ENCODE measurements at regions not wholly inside any gene's neighbourhood (a gene's known extent, or its start where the extent isn't known, plus 50 kb on each side); places are given as distances from the start of the nearest gene placed in this dataset.

DNA sequence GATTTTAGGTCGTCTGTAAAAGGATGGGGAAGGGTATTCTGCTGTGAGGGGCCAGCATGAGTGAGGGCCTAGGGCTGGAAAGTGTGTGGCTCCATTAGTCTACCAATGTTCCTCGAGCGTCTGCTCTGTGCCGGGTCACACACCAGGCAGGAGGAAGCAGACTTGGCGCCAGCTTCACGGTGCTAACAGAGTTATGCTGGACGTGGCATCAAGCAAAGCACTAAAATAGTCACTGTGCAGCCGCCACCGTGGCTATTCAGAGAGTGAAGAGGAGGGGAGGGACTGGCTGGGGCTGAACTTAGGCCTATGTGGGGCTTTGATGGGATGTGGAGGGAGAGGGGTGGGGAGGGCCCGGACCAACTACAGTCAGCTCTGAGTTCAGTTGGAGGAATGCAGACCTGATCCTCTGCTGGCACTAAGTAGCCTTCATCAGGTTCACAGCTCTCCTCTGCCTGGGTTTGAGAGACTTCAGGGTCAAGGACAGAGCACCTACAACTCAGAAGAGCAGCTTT lies 83.9 kb upstream of the MSX1 start:
- TF ChIP-seq POLR2AphosphoS5 (IDR thresholded peaks at IDR 0.05): no peak
- TF ChIP-seq, protein P1, sequence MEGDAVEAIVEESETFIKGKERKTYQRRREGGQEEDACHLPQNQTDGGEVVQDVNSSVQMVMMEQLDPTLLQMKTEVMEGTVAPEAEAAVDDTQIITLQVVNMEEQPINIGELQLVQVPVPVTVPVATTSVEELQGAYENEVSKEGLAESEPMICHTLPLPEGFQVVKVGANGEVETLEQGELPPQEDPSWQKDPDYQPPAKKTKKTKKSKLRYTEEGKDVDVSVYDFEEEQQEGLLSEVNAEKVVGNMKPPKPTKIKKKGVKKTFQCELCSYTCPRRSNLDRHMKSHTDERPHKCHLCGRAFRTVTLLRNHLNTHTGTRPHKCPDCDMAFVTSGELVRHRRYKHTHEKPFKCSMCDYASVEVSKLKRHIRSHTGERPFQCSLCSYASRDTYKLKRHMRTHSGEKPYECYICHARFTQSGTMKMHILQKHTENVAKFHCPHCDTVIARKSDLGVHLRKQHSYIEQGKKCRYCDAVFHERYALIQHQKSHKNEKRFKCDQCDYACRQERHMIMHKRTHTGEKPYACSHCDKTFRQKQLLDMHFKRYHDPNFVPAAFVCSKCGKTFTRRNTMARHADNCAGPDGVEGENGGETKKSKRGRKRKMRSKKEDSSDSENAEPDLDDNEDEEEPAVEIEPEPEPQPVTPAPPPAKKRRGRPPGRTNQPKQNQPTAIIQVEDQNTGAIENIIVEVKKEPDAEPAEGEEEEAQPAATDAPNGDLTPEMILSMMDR (IDR thresholded peaks at IDR 0.05): no peak
- TF ChIP-seq EP300 (IDR thresholded peaks at IDR 0.05; ENCODE audit: low read depth): no peak
- no peak for TF ChIP-seq POLR2A (IDR thresholded peaks at IDR 0.05)
- no peak overlapping the region for H3K27ac ChIP-seq
- intact Hi-C loops (cut with DNase I; ENCODE audit: low total_unique reads) (no loop called here), in situ Hi-C loops (cut with MboI; ENCODE audit: low pct_ligation_motif_present in 1 of 4, low pct_unique_long_range_greater_than_20kb in 1 of 4, low sequenced_read_pairs in 3 of 4) (no loop called here)
- no peaks in the 10 kb centered on the region for H3K36me3 ChIP-seq
- 40 to 77% methylated on average over 1 to 10 of the region's 10 CpGs for WGBS, 2 donors (ENCODE audit: low coverage in 1 of 2)
- no peak overlapping the region for H3K4me3 ChIP-seq
- DNase-seq: no peak
- no peaks in the 10 kb centered on the region for H3K9me3 ChIP-seq
- H3K4me1 ChIP-seq: no peaks in the 10 kb centered on the region
- no peaks in the 10 kb centered on the region for H3K27me3 ChIP-seq

DNA sequence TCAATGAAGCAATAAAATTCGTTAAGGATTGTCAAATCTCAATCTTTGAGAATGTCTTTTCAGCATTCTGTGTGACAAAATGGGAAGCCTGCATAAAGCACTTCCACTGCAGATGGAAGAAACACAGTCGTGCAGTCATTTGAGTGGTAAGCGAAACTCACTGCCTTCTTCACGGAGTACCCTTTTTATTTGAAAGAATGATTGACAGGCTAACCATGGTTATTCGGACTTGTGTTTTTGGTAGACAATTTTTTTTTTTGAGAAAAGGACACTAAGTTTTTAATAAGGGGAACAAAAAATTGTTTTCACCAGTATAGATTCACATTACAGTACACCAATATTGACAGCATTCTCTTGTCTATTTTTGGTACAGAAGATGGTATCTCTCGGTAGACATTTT lies 86.9 kb upstream of the MSX1 start:
- no peak overlapping the region for H3K27ac ChIP-seq
- no peak overlapping the region for H3K4me3 ChIP-seq
- no peaks in the 10 kb centered on the region for H3K9me3 ChIP-seq
- intact Hi-C loops (cut with DNase I; ENCODE audit: low total_unique reads) (no loop called here), in situ Hi-C loops (cut with MboI; ENCODE audit: low pct_ligation_motif_present in 1 of 4, low pct_unique_long_range_greater_than_20kb in 1 of 4, low sequenced_read_pairs in 3 of 4) (no loop called here)
- no peaks in the 10 kb centered on the region for H3K4me1 ChIP-seq
- no peak for DNase-seq
- no peaks in the 10 kb centered on the region for H3K36me3 ChIP-seq
- no peak for TF ChIP-seq EP300 (IDR thresholded peaks at IDR 0.05; ENCODE audit: low read depth)
- TF ChIP-seq, protein P1 (IDR thresholded peaks at IDR 0.05): no peak
- TF ChIP-seq POLR2A (IDR thresholded peaks at IDR 0.05): no peak
- no peak for TF ChIP-seq POLR2AphosphoS5 (IDR thresholded peaks at IDR 0.05)
- WGBS, 2 donors (ENCODE audit: low coverage in 1 of 2): 60 to 90% methylated on average over 5 to 6 of the region's 6 CpGs
- H3K27me3 ChIP-seq: no peaks in the 10 kb centered on the region

DNA sequence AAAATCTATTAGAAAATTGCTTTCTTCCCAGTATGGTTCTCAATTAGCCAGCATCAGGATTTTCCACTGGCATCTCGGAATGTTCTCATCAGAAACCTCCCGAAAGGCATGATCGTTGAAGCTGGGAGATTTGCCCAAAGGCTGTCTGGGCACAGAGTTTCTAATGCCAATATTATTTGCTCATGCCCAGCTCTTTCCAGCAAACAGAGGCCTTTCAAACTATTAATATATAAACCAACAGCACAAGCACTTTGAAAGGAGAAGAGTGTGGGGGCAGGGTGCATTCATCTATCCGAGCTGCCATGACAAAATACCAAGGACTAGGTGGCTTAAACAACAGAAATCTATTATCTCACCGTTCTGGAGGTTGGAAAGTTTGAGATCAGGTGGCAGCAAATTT lies 88.3 kb upstream of the MSX1 start:
- Histone ChIP-seq H3K27ac (no peak overlapping the region), H3K36me3 (no peaks in the 10 kb centered on the region), H3K27me3 (no peaks in the 10 kb centered on the region), H3K4me1 (no peaks in the 10 kb centered on the region), H3K4me3 (no peak overlapping the region), H3K9me3 (no peaks in the 10 kb centered on the region)
- no peak for DNase-seq
- intact Hi-C loops (cut with DNase I; ENCODE audit: low total_unique reads): no loop called here
- 84% methylated on average over 5 of the region's 5 CpGs; no CpG with 5 or more reads in 1 of the 2 donors for WGBS, 2 donors (ENCODE audit: low coverage in 1 of 2)
- in situ Hi-C loops (cut with MboI; ENCODE audit: low pct_ligation_motif_present in 1 of 4, low pct_unique_long_range_greater_than_20kb in 1 of 4, low sequenced_read_pairs in 3 of 4): no loop called here
- TF ChIP-seq POLR2A (IDR thresholded peaks at IDR 0.05): no peak
- TF ChIP-seq, protein P1 (IDR thresholded peaks at IDR 0.05): no peak
- no peak for TF ChIP-seq POLR2AphosphoS5 (IDR thresholded peaks at IDR 0.05)
- no peak for TF ChIP-seq EP300 (IDR thresholded peaks at IDR 0.05; ENCODE audit: low read depth)

DNA sequence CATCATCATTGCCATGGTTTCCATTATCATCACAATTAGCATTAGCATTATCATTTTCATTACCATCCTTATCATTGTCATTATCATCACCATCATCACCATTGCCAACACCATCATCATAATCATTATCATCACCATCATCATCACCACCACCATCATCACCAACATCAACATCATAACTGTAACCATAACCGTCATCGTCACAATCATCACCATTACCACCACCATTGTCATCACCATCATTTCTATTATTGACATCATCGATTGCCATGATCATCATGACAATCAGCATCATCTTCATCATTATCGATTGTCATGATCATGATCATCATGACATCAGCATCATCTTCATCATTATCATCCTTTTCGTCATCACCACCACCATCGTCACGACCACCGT lies 88.9 kb upstream of the MSX1 start:
- in situ Hi-C loops (cut with MboI; ENCODE audit: low pct_ligation_motif_present in 1 of 4, low pct_unique_long_range_greater_than_20kb in 1 of 4, low sequenced_read_pairs in 3 of 4) (no loop called here), intact Hi-C loops (cut with DNase I; ENCODE audit: low total_unique reads) (no loop called here)
- Histone ChIP-seq H3K36me3 (no peaks in the 10 kb centered on the region), H3K4me3 (no peak overlapping the region), H3K27ac (no peak overlapping the region), H3K27me3 (no peaks in the 10 kb centered on the region), H3K4me1 (no peaks in the 10 kb centered on the region), H3K9me3 (no peaks in the 10 kb centered on the region)
- WGBS, 2 donors (ENCODE audit: low coverage in 1 of 2): 89 to 95% methylated on average over 8 of the region's 8 CpGs
- DNase-seq: no peak
- TF ChIP-seq POLR2AphosphoS5 (IDR thresholded peaks at IDR 0.05): no peak
- no peak for TF ChIP-seq POLR2A (IDR thresholded peaks at IDR 0.05)
- TF ChIP-seq EP300 (IDR thresholded peaks at IDR 0.05; ENCODE audit: low read depth): no peak
- TF ChIP-seq, protein P1 (IDR thresholded peaks at IDR 0.05): no peak
